GM18507 (cell line): ENCODE measurements at regions not wholly inside any gene's neighbourhood (a gene's known extent, or its start where the extent isn't known, plus 50 kb on each side); places are given as distances from the start of the nearest gene placed in this dataset.
"Not testable (repeated sequence)": the region's sequence is repeated elsewhere in the genome, so short reads cannot be mapped to it uniquely, and the experiment has no call there.

Experiments
- DNase-seq: peaks from one replicate; pipeline ENCODE4 v3.0.0; 2011; ENCODE audit warnings: low read depth; ENCODE audit not compliant: insufficient read length; ENCODE audit errors: extremely low spot score
- FAIRE-seq: peaks from 2 replicates; lab custom pipeline; 2011; peaks lifted over from hg19 to GRCh38; lab: Jason Lieb, UNC

DNA sequence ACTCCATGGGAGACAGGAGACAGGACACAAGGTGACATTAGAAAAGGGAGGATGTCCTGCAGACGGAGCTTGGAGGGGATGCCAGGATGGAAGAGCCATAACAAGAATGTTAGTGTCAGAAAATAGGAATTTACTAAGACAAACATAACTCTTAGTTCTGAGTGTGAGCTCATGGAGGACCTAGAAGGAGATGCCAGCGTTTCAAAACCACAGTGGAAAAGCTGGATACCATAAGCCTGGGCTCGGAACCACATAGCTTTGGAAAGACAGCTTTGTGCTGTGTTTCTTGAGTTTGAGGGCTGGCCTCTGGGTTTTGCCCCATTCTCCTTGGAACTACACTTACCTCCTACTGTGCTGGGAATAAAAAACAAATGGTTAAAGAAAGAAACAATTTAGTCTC, 128.4 kb downstream of the S1PR1 start:
- DNase-seq (no peak), FAIRE-seq (no peak)

DNA sequence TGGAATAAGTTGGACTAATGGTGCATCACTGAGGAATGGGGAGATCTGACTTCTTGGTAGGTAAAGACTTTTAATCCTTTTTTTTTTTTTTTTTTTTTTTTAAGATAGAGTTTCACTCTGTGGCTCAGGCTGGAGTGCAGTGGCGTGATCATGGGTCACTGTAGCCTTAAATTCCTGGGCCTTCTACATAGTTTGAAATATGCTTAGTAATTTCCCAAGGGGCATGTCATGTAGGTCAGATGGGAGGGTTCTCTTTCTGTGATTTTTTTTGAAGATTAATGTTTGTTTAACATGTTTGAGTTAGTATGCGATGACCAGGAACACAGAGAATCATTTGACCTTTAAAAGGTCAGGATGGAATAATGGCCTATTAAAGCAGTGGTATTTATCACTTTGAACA, 129.1 kb downstream of the S1PR1 start:
- FAIRE-seq (no peak), DNase-seq (no peak)

DNA sequence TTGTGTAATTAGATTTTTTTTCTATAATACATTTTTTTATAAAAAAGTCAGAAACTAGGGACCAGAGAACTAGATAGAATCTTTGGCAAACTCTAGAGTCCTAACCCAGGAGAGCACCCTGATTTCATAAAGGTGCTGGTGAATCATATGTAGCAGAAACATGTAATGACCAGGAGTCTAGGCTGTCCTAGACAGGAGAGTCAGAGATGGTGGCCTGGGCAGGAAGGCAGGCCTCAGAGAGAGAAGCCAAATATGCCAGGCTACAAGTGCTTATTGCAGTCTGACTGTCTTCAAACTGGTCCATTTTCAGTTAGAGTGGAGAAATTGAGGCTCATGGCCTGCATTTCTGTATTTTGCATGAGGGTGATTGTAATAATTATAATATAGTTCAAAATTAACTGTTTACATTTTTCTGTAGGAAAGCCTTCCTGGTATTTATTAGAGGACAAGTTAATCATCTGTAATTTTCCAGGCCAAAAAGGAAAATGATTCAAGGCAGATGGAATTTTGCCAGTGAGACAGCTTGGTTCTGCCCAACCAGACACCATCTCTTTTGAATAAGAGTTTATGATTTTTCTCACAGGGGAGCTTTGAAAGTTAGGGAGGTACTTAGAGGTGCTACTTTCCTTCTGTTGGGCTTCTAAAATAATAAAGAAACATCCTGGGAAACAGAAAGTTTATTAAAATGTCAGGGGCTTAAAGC, 129.8 kb downstream of the S1PR1 start:
- peak; percentile 36 for FAIRE-seq
- DNase-seq = no peak

DNA sequence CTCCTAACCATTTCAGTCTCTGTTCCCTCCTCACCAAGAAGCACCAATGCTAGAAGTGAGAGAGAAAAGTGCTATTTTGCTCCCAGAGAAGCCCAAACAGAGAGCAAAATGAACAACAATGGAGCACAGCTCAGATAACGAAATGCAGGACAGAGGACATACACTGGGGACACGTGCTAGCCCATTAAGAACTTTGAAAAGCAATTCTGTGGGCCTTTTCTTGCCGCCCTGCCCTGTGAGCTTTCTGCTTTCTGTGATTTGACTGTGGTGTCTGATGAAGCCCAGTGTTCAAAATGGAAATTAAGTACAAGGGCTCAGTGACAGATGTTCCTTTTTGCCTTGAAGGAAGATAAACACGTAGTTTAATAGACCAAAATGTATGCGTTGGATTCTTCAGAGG, 130.8 kb downstream of the S1PR1 start:
- DNase-seq = no peak
- FAIRE-seq = no peak

DNA sequence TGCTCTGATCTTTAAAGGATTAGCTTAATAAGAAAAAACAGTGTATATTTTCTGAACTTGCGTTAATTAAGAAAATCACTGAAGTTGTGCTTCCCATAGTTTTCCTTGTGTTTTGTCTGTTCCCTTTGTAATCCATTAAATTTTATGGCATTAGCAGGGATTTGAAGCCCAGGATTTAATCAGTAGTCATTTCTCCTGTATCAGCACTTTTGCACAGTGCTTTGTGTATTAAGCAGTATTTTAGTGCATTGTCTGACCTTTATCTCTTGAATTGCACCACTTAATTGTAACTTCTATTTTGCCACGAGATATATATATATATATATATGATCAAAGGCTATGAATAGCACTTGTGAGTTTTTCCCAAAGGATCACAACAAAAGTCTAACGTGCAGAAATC, 133.7 kb downstream of the S1PR1 start:
- DNase-seq (no peak), FAIRE-seq (no peak)

DNA sequence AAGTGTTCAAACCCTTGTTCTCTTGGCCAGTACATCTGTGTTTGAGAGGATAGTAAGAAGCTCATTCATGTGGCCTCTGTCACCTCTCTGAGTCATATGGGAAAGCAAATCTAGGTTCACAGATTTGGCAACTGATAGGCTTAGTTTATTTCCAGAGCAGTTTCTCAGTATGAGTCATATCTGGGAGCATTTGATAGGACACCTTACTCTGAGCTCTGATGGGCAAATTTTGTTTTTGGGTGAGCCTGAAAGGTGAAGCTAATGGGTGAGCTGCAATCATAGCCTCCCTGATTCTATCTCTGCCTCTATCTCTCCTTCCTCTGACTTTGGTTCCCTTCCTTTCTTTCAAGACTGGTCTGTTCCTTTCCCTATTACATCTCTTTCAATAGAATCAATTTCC, 134.4 kb downstream of the S1PR1 start:
- DNase-seq = peak; percentile 54
- FAIRE-seq = peak; percentile 98

DNA sequence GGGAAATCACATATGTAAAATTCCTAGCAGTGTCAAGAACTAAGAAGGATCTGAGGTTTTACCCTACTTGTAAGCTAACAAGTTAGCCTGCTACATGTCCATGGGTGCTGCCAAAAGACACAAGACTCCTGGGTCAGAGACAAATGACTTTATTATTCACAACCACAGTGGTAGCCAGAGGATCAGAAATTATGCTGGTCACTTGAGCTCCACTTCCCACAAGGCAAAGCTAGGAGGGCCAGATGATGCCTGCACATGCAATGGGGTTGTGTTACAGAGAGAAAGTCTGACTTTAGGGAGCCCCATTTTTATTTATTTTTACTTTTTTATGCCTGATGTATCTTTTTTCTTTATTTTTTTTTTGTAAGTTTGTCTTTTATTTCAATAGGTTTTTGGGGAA, 136.8 kb downstream of the S1PR1 start:
- no peak for DNase-seq

DNA sequence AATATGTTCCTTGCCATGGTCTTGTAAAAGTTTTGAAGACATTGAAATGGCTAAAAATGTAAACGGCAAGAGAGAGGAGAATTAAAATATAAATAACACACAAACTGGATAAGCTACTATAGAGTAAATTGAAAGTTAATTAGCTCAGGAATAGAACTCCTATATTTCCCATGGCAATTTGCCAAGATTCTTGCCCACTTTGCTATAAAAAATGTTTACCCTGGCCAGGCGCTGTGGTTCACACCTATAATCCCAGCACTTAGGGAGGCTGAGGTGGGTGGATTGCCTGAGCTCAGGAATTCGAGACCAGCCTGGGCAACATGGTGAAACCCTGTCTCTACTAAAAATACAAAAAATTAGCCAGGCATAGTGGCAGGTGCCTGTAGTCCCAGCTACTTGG, 138.6 kb downstream of the S1PR1 start:
- not testable (repeated sequence) for FAIRE-seq, DNase-seq

More for the DNA sequence above, 136.8 kb downstream of the S1PR1 start:
- FAIRE-seq = no peak

DNA sequence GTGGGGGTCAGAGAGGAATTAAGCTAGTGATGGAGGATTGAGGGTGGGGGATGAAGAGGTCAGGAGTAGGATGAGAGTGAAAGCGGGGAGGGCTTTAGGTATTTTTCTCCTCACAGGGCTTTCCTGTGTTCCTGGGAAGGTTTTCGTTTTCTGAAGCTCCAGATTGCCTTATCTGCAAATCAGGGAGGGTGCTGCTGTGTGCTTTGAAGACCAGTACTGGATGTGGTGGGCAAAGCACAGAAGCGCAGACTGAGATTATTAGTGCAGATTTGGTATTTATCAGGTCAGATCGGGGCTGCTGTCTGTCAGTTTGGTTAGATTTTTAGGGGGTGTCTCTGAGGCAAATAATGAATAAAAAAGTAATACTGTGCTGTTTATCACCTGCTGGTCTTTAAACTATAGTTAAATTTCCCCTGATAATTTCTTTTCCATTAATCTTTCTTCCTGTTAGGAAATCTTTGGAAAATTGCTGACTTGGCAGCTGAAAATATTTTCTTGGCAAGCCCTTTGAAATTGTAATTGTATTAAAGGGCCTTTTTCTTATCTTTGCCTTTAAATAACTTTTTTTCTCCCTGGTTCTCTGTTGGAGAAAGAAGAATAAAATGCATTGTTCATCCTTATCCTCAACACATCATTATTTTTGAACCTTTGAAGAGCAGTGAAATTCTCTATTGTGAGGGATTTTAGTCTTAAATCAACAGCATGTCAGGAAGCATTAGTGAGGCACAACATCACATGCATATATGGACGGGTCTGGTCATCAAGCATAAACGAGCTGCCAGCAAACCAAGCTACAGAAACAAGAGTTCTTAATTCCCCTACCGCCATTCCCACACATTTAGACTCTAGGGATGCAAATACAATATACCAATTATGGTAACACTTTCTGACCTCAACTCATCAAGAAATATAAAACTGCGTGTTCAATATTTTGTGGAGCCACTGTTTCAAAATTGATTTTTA, 139.6 kb downstream of the S1PR1 start:
- FAIRE-seq (no peak), DNase-seq (no peak)

DNA sequence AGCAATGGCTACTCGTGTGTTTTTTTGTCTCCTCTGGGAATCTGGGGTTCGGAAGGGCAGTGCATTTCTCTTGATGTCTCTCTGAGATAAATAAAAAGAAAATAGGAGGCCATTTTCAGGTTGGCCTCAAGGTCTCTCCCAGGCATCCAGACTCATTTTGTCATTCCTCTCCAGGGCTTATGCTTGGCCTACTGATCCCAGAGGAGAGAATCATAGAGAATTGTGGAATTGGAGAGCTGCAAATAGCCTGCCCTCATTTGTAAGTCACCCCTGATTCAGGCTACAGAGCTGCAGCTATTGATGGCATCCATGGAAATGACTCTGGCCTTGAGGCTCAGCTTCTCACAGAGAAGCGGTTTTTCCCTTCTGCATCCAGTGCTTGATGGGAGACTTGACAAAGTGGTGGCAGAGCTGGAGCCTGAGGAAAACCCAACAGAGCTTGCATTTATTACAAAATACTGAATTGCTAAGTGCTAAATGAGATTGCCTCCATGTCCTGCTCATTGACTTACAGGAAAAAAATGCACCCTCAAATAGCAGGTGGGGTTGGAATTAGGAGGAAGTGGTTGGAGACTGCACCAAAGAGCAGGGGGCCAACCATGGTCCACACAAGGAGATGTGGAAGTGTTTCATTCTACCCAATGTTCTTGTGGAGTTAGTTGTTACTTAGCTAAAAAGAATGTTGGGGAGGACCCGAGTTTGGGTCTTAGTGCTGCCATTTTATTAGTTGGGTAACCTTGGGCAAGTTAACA, 140.4 kb downstream of the S1PR1 start:
- DNase-seq = no peak

DNA sequence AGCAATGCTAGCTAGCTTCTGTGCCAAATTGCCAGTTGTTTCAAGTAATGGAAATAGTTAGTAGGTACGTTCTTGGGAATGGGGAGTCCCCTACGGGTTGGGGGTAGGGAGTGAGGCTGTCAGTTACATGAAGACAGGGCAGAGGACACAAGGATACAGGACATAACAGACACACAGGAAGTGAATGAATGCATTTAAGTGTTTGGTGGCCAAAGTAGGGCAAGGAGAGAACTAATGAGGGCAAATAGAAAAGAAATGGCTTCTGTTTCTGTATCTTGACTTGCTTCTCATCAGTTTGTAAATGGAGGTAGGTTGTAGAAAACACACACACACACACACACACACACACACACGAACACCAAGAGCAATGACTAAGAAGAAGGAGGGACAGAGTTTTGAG, 142.2 kb downstream of the S1PR1 start:
- no peak for DNase-seq
- FAIRE-seq = peak; percentile 53

More for the DNA sequence above, 140.4 kb downstream of the S1PR1 start:
- no peak for FAIRE-seq

DNA sequence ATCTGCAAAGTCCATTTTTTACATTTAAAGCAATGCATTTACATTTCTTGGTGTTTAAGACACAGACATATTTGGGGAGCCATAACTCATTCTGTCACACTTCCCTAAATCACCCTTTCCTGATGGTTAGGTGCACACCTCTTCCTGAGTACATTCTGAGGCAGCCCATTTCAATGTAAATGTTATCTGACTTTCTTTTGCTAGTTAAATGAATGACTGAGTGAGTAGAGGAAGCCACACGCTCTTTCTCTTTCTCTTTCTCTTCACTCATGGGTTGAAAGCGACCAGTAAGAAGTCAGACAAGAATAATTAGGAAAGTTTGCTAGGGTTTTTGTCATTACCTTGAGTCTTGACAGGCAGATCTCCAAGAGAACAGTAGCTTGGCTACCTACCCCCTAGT, 143.1 kb downstream of the S1PR1 start:
- no peak for DNase-seq
- FAIRE-seq = peak; percentile 97

DNA sequence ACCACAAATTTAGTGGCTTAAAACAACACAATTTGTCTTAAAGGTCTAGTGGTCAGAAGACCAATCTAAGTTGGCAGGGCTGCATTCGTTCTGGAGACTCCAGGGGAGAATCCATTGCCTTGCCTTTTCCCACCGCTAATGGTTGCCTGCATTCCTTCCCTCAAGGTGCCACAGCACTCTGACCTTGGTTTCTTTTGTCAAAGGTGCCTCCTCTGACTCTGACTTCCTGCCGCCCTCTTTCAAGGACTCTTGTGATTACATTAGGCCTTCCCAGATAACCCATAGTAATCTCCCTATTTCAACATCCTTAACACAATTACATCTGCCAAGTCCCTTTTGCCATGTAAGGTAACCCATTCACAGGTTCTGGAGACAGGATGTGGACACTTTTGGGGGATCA, 145.3 kb downstream of the S1PR1 start:
- DNase-seq = no peak
- no peak for FAIRE-seq

DNA sequence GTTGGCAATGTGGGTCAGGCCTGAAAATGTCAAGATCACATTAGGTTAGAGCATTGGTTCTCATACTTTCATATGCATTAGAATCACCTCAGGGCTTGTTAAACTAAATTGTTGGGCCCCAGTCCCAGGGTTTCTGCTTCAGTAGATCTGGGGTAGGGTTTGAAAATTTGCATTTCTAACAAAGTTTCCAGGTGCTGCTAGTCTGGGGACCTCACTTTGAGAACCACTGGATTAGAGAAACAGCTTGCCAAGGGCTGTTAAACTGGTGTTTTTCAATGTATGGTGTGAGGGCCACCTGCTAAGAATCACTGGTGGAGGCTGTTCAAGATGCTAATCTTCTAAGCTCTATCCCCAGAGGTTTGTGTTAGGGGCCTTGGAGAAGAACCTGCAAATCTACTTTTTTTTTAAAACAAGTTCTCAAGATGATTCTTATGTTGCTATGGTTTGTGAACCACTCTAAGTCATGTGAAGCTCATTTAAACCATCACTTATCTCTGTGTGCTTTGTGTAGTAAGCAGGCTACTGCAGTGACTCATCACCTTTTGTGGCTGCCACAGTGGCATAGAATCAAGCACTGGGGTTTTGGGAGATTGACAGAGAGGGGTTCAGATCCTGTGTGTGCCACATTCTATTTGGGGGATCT, 152.2 kb downstream of the S1PR1 start:
- peak; percentile 98 for FAIRE-seq

DNA sequence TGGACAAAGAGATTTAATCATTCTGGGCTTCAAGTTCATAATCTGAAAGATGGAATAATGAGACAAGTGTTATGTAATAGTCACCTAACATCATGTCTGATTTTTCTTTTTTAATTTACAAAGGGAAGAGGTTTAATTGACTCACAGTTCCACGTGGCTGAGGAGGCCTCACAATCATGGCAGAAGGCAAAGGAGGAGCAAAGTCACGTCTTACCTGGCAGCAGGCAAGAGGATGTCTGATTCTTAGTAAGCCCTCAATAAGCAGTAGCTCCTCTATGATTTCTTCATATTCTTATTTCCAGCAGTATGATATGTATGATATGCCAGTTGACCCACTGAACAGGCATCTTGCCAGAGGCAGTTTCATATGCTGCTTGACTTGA, 152.7 kb downstream of the S1PR1 start:
- DNase-seq (no peak), FAIRE-seq (no peak)

More for the DNA sequence above, 152.2 kb downstream of the S1PR1 start:
- DNase-seq = no peak

DNA sequence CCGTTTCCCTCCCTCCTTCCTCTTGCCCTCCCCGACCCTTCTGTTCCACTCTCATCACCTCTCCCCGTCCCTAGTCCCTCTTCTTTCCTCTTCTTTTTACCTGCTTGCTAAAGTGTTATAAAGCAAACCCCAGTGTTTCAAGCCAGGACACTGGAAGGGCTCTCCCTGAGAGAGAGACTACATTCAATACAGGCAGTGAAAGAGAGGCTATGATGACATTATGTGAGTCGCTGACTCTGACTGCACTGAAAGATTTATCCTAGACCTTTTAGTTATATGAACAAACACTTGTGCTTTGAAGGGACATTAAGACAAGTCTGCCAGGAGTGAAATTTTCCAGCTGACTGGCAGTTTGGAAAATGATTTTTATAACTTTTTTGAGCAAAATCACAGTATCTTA, 155.7 kb downstream of the S1PR1 start:
- no peak for DNase-seq
- no peak for FAIRE-seq

DNA sequence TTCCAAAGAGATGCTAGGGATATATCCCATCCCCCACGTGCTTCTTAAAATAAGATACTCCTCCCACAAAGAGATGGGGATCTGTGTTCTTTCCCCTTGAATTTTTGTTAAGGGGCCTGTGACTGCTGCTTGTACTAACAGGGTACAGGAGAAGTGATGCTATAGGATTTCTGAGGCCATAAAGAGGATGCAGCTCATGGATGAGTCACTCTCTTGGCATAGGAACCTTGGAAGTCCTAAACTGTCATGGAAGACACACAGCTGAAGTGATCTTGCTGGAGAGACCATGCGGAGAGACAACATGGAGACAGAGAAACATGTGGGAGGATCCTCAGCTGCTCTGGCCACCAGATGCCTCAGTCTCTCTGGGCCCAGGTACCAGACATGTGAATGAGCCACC, 157.2 kb downstream of the S1PR1 start:
- FAIRE-seq = no peak
- no peak for DNase-seq

DNA sequence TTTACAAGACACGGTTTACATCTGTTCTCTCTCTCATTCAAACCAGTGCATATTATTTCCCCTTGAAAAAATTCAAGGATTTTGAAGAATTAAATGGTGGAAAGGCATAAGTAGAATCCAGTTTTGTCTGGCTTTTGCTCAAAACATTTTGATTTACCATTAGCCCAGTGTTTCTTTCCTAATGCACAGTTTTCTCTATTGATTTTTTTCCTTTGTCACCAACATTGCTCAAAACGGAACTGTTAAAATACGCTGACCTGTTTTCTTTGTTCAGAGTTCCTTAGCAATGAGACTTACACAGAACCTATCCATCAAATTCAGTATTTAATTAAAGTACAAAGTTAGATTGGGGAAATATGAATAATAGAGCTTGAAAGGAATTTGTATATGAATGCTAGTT, 162.4 kb downstream of the S1PR1 start:
- DNase-seq (no peak), FAIRE-seq (no peak)

DNA sequence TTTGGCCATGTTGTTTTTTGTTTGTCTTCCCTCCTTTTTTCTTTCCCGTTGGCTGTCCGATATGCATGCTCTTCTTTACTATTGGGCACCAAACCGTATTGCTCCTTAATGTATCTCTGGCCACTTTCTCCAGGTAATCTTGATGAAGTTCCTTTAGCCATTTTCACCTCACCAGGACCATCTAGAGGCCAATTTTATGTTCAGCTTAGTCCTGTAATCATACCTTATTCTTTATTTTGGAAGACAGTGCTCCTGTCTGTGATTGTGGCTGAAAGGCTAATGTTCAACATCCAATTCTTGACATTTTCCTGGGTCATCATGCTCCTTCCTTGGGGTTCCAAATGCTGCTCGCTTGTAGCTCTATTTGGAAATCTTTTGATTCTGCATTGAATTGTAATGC, 169.5 kb downstream of the S1PR1 start:
- DNase-seq (no peak), FAIRE-seq (peak; percentile 79)

DNA sequence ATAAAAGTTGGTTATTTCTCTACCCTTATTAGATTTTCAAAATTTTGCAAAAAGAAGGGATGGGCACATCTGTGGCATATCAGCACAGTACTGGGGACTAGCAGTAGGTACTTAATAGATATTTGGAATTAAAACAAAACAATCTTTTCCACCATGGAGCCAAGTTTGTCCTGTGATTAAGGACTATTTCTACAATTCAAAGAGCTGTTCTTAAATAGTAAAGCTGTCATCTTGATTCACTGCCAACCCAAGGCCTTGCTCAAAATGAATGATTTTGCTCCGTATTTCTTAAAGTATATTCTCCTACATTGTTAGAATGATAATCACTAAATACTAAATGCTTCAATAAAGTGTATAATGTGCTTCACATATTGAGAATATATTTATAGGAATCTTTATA, 169.9 kb downstream of the S1PR1 start:
- DNase-seq = no peak

More for the DNA sequence above, 169.9 kb downstream of the S1PR1 start:
- FAIRE-seq = no peak
